HG03175 (cell line): ENCODE measurements at regions not wholly inside any gene's neighbourhood (a gene's known extent, or its start where the extent isn't known, plus 50 kb on each side); places are given as distances from the start of the nearest gene placed in this dataset.

Experiments
- ATAC-seq: cut with Tn5 transposase; IDR thresholded peaks from one replicate; pipeline ENCODE4 v1.9.1; 2021; ENCODE audit warnings: mild to moderate bottlenecking, moderate library complexity; ENCODE audit not compliant: unreplicated experiment

DNA sequence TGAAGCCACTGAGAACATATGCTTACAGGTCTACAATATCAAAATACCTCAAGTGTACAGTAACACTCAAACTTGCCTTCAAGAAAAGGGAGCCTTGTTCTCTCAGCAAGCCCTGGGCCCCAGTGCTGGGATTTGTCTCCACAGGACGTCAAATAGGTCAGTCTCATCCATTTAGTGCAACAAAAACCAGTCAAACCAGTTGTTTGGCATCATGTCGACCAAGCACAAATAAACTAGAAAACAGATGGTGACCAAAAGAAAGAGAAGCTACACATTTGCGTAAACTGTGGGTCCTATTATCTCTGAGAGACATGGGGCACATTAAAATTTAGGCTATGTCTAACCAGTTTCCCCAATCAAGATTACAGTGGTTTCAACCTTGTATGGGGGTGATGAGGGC lies 182.6 kb upstream of the PKDCC start:
- ATAC-seq: no peak

DNA sequence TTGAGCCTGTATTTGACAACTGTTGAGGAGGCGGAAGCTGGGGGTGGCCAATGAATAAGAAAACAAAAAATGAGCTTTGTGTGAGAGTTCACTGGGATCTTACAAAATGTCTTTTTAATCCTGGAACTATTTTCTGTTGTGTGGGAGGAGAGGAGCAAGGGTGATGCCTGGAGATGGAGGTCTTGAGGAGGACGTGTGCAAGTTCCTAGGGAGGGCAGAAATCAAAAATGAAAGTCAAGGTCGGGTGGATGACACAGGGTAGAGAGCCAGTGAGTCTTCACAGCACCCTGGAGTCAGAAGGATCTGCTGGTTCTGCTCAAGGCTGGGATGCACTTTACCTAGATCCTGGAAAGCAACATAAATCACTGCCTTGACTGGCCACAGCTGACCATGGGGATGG lies 180.3 kb upstream of the PKDCC start:
- no peak for ATAC-seq

DNA sequence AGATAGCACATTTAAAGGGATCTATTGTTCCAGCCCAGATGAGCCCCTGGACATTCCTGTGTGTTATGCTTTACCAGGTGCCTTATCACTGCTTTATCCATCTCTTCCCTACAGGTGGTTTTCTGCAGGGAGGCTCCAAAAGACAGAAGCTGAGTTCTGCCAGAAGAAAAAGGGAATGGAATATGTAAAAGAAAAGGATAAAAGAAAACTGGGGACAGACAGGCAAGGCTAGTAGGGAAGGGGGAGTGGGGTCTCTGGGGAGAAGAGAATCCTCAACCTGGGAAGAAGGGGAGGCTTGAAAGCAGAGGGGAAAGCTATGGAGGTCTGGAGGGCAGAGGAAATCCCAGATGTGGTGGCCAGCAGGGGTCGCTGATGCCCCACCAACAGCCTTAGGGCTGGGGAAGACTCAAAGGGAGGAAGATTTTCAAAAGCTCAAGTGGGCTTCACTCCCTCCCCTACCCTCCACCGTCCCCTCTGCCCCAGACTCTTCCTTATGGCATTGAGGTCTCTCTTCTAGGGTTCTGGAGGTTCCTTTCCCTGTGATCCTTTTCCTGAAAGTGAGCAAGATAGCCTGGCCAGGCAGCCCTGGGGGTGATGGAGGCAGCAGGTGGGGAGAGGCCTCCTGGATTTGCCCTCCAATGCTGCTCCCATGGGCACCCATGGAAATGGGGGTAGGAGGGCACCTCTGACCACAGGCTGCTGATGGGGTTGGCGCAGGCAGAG lies 178.1 kb upstream of the PKDCC start:
- no peak for ATAC-seq

DNA sequence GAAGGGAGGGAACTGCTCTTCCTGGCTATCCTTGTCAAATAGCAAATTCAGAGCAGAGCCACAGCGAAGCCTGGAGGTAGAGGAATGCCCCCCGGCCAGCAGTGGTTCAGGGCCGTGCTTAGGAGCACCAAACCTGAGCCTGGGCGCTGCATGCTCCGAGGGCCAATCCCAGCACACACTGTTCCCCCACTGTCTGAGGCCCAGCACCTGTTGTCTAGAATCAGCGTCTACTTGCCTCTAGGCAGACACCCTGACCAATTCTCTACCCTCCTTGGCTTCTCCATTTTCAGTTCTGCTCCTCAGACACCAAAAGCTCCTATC lies 177.6 kb upstream of the PKDCC start:
- ATAC-seq: no peak

DNA sequence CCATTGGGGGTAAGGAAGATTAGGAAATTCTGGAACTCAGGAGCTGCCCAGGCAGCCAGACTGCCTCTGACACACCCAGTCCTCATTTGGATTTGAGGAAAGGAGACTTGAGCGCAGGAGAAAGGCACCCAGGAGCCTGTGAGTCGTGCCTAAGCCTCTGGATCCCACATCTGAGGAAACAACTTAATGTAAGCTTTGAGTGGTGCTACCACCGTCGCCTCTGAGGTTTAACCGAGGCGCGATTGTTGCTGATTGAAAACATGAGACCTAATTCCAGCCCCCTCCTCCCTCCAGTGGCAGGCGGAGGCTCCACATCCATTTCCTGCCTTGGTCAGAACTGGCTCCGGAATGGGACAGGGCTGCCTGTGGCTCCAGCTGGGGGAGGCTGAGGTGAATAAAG lies 176.7 kb upstream of the PKDCC start:
- no peak for ATAC-seq

DNA sequence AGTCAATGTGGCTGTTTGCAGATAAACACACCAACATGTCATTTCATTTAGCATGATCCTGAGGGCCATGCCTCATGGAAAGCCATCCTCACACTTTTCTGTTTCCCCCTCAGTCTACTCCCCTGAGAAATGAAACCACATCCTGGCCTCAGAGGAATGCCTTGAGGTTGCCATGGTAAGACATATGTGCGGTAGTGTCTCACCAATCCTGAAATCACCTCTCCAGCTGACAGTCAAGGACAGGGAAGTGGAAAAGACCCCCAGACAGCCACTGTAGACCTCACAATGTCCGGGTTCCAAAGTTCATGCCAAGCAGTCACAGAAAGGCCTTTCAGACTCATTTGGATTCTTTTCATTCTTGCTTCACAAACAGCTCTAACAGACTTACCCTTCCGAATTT lies 175.2 kb upstream of the PKDCC start:
- no peak for ATAC-seq

DNA sequence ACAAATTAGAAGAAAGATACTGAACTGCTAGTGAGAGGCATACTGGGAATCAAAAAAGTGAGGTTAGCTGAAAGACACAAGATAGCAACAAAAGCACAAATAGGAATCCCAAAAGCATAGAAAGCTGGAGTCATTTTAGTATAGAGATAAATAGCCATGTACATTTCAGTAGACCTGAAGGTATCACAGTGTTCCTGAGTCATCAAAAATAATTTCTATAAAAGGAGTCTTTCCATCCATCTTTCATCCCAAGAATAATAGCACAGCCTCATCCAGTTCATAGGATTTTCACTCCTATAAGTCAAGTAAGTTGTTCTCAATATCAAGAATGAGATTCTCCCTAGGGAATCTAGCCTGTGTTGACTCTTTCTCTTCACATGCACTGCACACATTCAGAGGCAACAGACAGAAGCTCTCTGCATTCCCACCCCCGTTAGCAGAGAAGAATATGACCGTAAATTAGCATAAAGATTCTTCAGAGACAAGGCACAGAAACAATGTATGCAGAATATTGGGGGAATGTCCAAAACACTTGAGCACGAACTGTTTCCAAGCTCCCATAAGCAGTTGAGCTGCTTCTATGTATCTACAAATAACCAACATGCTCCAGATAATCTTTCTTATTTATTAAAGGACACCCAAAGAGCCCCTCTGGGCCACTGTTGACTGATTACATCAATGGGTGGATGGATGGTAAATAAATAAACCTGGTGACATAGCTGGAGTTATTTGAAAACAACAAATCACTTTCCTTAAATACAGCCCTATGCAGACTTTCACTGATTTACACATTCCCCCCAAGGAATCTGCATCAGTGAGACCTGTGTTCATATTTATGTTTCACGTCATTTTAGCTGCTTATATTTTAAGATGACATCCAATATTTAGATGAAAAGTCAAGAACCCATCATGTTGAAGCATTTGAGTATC lies 174.5 kb upstream of the PKDCC start:
- ATAC-seq: no peak

DNA sequence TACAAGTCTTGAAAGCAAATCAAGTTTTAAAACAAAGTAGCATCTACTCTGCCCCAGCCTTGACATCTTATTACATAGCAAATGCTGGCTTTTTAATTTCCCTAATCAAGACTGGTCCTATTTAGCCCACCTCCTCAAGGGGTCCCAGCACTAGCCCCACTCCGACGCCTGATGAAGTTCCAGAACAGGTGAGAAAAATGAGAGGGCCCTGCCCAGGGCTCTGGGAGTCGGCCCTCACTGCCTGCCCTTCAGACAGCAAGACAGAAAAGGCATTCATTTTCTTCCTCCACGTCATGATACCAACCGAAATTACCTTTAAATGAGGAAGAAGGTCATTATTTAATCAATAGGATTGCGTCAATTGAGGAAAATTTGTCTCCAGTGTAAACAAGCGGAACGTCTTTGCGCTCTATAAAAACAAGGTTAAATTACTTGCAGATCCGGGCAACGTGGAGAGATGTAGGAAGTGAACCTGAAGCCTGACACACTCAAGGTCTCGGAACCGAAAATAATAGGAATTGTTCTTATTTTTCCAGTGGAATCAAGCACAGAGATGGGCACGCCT lies 170.6 kb upstream of the PKDCC start:
- ATAC-seq: no peak

DNA sequence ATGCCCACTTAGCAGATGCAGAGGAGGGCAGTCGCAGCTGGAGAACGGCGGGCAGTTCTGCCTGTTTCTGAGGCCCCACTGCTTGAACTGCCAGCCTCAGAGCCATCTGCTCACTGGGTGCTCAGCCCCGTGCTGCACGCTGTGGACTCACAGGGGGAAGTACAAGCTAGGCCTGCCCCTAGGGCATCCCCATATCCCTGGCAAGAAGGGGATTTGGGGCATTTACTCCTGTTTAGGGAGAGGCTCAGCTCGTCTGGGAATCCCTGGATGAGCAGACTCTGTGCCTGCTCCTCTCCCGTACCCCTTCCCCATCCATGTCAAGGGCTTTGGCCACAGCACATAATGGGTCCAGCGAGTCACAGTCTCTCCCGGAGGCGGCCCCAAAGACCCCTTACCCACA lies 169.8 kb upstream of the PKDCC start:
- ATAC-seq: no peak

DNA sequence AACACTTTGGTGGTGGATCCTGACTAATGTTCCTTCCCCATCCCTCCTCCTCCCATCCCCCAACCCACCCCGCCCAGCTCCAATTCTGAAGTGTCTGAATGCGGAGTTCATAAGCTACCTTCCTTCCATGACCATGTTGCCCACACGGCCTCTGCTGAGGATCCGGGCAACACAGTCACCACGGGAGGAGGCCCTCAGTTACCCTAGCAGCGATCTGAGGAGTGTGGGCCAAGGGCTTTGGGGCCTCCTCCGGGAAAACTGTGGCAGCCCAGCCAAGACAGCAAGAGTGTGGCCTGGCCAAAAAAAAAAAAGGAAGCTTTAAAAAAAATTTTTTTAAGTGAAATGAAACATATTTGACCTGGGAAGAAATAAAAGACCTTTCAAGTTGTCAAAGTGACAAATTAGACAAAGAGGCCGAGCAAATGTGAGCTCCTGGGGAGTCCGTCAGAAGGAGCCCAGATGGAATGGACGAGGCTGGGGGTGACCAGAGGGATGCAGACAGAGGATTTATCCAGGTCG lies 169.0 kb upstream of the PKDCC start:
- ATAC-seq: no peak

DNA sequence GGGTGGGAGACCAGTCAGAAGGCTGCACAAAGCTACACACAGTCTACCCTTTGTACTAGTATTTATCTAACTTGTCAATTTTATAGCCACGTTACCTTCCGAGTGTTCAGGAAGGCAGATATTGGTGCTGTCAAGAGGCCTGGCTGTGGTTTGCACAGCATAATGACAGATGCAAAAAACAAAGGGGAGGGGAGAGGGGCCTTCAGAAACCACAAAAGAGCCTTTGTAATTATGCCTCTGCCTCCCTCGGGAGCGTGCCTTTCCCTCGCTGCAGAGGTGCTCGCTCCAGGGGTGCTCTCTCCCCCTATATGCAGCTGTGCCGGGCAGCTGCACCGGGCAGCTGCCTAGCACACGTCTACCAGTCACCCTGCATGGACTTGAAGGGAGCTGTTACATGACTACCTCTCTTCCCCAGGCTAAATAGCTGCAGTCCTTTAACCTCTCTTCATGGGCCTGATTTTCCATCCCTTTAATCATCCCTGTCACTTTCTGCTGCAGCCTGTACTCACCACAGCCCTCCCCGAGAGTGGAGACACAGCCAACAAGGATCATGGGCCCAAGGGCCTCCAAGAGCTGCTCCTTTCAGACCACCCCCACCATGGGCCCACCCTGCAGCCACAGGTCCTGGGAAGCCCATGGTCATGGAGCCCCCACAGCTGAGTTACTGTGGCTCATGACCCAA lies 168.4 kb upstream of the PKDCC start:
- ATAC-seq: no peak

DNA sequence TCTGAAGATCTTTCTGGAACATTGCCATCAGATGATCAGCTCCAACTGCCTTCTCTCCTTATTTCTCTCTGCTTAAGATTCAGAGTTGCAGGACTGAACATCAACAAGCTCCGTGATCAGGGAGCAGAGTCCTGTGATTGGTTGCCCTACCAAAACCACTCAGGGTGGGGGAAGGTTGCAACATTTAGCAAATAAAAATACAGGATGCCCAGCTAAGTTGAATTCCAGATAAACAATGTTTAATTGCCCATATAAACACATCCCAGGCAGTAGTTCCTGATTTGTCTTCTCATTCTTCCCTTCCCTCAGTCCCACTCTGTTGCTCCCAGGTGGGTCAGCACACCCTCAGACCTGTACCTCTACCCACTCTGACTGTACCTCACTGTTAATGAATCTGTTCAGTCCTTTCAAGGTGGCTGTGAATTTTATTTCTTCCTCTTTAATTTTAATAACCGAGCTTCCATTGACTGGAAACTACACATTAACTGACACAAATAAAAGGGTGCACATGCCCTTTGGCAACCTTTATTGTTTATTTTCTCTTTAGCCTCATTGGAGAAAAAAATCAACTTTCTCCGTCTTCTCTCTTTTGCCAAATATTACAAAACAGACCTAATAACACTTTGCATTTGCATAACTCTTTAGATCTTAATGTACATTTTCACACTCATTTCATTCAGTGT lies 167.1 kb upstream of the PKDCC start:
- no peak for ATAC-seq

DNA sequence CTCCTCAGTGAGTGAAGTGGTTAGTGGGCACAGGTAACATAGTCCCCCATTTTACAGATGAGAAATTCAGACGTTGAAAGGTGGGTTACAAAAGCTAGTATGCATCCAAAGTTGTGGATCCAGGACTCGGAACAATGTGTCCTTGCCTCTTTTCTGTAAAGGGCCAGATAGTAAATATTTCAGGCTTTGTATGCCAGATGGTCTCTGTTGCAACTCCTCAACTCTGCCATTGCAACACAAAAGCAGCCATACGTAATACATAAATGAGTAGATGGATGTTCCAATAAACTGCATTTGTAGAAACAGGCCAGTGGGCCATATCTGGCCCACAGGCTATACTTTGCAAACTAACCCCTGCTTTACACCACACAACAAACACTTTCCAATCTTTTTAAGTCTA lies 166.6 kb upstream of the PKDCC start:
- no peak for ATAC-seq

DNA sequence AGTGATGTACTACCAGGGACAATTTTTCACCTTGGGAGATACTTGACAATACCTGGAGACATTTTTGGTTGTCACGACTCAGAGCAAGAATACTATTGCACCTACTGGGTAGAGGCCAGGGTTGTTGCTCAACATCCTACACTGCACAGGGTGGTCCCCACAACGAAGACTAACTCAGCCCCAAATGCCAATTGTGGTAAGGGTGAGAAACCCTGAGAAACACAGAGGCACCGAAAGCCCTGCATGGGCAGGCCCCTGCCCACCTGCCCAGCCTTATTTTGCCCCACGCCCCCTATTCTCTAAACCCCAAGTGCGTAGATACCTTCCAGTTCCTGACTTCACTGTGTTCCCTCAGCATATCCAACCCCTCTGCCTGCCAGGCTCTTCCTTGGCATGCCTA lies 163.1 kb upstream of the PKDCC start:
- no peak for ATAC-seq

DNA sequence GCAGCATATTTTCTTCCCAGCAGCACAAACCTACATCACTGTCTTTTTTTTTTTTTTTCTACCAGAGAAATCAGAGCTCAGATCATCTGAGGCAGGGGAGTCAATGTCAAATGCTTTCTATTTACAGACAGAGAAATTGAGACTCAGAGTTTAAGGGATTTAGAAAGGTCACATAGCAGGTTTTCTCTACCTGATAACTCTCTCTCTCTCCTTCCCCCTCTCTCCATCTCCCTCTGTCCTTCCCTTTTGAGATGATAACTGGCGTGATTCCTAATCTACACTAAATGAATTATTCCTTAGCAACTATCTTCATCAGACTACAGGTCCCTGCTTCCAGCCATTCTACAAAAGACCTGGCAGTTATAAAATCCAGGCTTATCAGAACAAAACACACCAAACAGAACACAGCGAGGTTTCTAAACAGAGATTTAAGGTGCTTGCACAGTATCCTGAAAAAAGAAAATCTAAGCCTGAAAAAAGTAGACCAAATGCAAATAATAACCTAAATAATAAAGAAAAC lies 161.6 kb upstream of the PKDCC start:
- ATAC-seq: no peak

DNA sequence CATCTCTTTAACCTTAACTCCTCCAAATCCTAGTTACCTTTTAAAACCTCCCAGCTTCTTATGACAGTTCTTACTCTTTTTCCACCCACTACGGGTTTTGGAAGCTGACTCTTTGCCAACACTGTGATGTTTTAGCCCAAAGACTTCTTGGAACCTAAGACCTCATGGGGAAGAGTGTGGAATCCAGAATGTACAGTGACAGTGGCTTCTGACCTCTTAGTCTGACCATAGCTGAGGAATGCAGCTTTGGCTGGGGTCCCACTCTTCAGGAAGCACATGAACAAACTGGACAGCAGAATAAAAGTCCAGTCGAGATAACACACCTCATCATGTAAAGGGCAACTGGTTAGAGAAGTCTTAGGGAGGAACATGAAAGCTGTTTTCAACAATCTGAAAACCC lies 161.1 kb upstream of the PKDCC start:
- no peak for ATAC-seq

DNA sequence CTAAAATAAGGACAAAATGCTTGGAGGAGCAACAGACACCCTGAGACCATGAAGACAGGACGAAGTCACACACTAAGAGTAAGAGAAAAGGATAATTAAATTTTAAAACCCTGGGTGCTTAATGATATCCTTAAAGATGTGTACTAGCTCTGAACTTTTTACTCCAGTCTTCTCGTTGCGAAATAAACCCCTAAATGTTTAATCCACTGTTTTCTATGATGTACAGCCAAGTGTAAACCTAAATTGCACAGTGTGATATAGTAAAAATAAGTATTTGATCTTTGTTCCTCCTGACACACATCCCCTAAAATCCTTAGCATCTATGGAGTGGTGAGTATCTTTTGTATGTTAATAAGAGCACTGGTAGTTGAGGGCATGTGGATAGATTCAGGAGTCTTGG lies 157.5 kb upstream of the PKDCC start:
- no peak for ATAC-seq

DNA sequence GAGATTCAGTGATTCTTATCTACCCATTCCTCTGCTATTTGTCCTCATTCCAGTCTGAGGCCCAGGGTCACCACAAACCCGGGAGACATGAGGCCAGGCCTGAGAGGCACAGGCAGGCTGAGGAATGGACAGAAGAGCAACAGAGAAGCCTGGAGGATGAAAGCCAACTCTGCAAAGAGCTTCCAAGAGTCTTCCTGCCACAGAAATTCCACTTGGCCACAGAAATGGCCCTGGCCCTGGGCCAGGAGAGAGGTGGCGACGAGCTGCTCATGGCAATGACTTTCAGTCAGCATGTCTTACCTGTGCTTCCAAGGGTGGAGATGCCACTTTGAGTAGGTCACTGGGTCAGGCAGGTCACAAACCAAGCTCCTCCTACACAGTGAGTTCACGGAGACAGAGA lies 155.3 kb upstream of the PKDCC start:
- no peak for ATAC-seq

DNA sequence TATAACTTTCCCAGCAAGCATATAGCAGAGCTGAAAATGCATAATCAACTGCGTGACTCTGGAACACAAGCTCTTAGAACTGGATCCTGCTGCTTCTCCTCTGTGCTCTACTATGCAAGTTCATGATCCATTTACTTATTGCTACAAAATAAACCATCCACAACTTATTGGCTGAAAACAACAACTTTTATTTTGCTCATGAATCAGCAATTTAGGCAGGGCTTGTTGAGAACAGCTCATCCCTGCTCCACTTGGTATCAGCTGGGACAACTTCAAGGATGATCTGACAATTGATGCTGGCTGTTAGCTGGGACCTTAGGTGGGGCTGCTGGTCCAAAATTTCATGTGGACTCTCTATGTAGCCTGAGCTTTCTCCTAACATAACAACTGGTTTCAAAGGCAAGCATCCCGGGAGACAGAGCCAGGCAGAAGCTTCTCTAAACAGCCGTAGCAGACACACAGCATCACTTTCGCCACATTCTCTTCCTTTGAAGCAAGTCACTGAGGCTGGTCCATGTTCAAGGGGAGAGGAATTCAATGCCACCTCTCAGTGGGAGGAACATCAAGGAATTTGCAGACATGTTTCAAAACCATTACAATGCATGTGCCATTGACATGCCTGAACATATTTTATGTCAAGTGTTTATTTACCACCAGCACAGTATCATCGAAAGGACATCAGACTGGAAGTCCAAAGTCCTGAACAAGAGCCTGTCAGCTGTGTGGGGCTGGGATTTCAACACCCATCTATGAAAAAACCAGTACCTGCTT lies 153.1 kb upstream of the PKDCC start:
- ATAC-seq: no peak

DNA sequence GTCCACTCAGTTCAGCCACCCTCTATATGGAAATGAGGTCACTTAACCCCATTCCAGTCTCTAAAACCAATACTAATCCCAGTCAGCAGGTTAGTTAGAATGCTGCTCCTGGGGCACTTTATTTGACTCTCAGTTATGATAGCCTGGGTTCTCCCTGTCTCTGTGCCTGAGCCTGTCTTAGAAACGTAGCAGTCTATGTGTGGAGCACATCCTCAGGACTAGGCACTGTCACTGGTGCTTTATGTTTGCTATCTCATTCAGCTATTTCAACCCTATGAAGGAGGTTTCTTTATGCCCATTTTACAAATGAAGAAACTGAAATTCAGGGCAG lies 152.5 kb upstream of the PKDCC start:
- ATAC-seq: no peak
